SU-DHL-6 (cell line): ENCODE measurements at regions not wholly inside any gene's neighbourhood (a gene's known extent, or its start where the extent isn't known, plus 50 kb on each side); places are given as distances from the start of the nearest gene placed in this dataset.

Source experiments
- H2AFZ ChIP-seq: fragments of 200-600 bp; sonication (generic); 2 replicates; pipeline ENCODE4 v1.6.1; 2014; ENCODE audit warnings: low read depth, mild to moderate bottlenecking, moderate library complexity, mixed read lengths, antibody characterized with exemption, low read length; ENCODE audit not compliant: severe bottlenecking
- H3F3A ChIP-seq: fragments of 200-600 bp; shearing (Covaris generic); 2 replicates; pipeline ENCODE4 v1.6.0; 2016; ENCODE audit warnings: antibody characterized with exemption, mild to moderate bottlenecking; ENCODE audit not compliant: insufficient read depth
- H3K27ac ChIP-seq: fragments of 200-600 bp; sonication (generic); 2 replicates; pipeline ENCODE4 v1.5.1; 2016; ENCODE audit warnings: low read depth, mild to moderate bottlenecking, low read length, moderate library complexity, mixed read lengths
- H3K27me3 ChIP-seq: fragments of 200-600 bp; sonication (generic), shearing (Covaris generic); 2 replicates; pipeline ENCODE4 v1.6.0; 2014; ENCODE audit warnings: mild to moderate bottlenecking, low read length
- H3K36me3 ChIP-seq: fragments of 200-600 bp; sonication (generic); 2 replicates; pipeline ENCODE4 v1.6.1; 2014; ENCODE audit warnings: mild to moderate bottlenecking, low read length, mixed read lengths
- H3K4me2 ChIP-seq: fragments of 300-600, 200-600 bp; shearing (Covaris generic), sonication (generic); 2 replicates; pipeline ENCODE4 v1.6.0; 2014; ENCODE audit warnings: low read length, low read depth, mild to moderate bottlenecking; ENCODE audit not compliant: poor library complexity, severe bottlenecking
- H3K4me3 ChIP-seq: fragments of 200-600 bp; sonication (generic); 2 replicates; pipeline ENCODE4 v1.5.1; 2014; ENCODE audit warnings: antibody characterized with exemption, low read length, mild to moderate bottlenecking, mixed read lengths; ENCODE audit not compliant: insufficient read depth, poor library complexity, severe bottlenecking
- H3K79me2 ChIP-seq: fragments of 200-600 bp; sonication (generic); 2 replicates; pipeline ENCODE4 v1.6.1; 2014; ENCODE audit warnings: mild to moderate bottlenecking, low read length, moderate library complexity; ENCODE audit not compliant: insufficient read depth
- H3K9ac ChIP-seq: fragments of 200-600 bp; sonication (generic); 2 replicates; pipeline ENCODE4 v1.7.0; 2014; ENCODE audit warnings: mild to moderate bottlenecking, low read length
- H3K9me2 ChIP-seq: fragments of 200-600 bp; sonication (generic); replicated peaks from 2 replicates; pipeline ENCODE4 v1.6.1; 2014; ENCODE audit warnings: low read length; ENCODE audit not compliant: insufficient read depth
- H3K9me3 ChIP-seq: fragments of 200-600 bp; sonication (generic); 2 replicates; pipeline ENCODE4 v1.6.1; 2014; ENCODE audit warnings: low read length, mixed read lengths; ENCODE audit not compliant: insufficient read depth
- H4K20me1 ChIP-seq: fragments of 200-600 bp; sonication (generic); 2 replicates; pipeline ENCODE4 v1.6.1; 2014; ENCODE audit warnings: low read depth, mild to moderate bottlenecking, antibody characterized with exemption, low read length, moderate library complexity, mixed read lengths
- CTCF ChIP-seq: fragments of 200-600 bp; sonication (generic); IDR thresholded peaks from one replicate; pipeline ENCODE4 v1.5.1; 2017; ENCODE audit warnings: antibody characterized with exemption, mild to moderate bottlenecking, low read length, moderate library complexity; ENCODE audit not compliant: insufficient read depth, poor library complexity, severe bottlenecking
- EZH2phosphoT487 ChIP-seq: fragments of 200-600 bp; sonication (generic), shearing (Covaris generic); conservative IDR thresholded peaks from 2 replicates; pipeline ENCODE4 v1.6.1; 2018; ENCODE audit warnings: mild to moderate bottlenecking, antibody characterized with exemption, low read length, moderate library complexity, mixed read lengths

- Histone ChIP-seq H3K9ac (no peak overlapping the region), H3K9me3 (no peaks in the 10 kb centered on the region), H3K27me3 (no peaks in the 10 kb centered on the region), H4K20me1 (no peaks in the 10 kb centered on the region), H3K27ac (no peak overlapping the region), H3K4me2 (no peak overlapping the region), H3K36me3 (no peaks in the 10 kb centered on the region), H3K9me2 (no peaks in the 10 kb centered on the region), H3K4me3 (no peak overlapping the region), H3F3A (no peaks in the 10 kb centered on the region), H3K79me2 (no peaks in the 10 kb centered on the region), H2AFZ (no peak overlapping the region)
- TF ChIP-seq CTCF (no peak), EZH2phosphoT487 (no peak)
Observed at GRCh38 chr6:138596126-138596525, 96.8 kb upstream of the NHSL1 start.

GRCh38 chr6:138596591-138596990 lies 97.3 kb upstream of the NHSL1 start:
- no peaks in the 10 kb centered on the region for H3F3A ChIP-seq
- H3K36me3 ChIP-seq = no peaks in the 10 kb centered on the region

GRCh38 chr6:138597336-138597735 lies 98.0 kb upstream of the NHSL1 start:
- TF ChIP-seq EZH2phosphoT487 = no peak
- TF ChIP-seq CTCF = no peak

More at GRCh38 chr6:138596591-138596990, 97.3 kb upstream of the NHSL1 start:
- H3K9me3 ChIP-seq = no peaks in the 10 kb centered on the region
- no peaks in the 10 kb centered on the region for H3K9me2 ChIP-seq
- H3K79me2 ChIP-seq = no peaks in the 10 kb centered on the region
- H4K20me1 ChIP-seq = no peaks in the 10 kb centered on the region
- H3K4me3 ChIP-seq = no peak overlapping the region
- H3K27ac ChIP-seq = no peak overlapping the region
- no peak overlapping the region for H3K4me2 ChIP-seq
- H2AFZ ChIP-seq = no peak overlapping the region
- TF ChIP-seq CTCF (no peak), EZH2phosphoT487 (no peak)
- H3K9ac ChIP-seq = no peak overlapping the region
- H3K27me3 ChIP-seq = no peaks in the 10 kb centered on the region

More at GRCh38 chr6:138597336-138597735, 98.0 kb upstream of the NHSL1 start:
- no peak overlapping the region for H3K4me2 ChIP-seq
- no peaks in the 10 kb centered on the region for H3K27me3 ChIP-seq
- no peaks in the 10 kb centered on the region for H3K36me3 ChIP-seq
- H3K27ac ChIP-seq = no peak overlapping the region
- H3K9ac ChIP-seq = no peak overlapping the region
- no peaks in the 10 kb centered on the region for H3K9me3 ChIP-seq
- no peaks in the 10 kb centered on the region for H3K9me2 ChIP-seq
- no peaks in the 10 kb centered on the region for H3K79me2 ChIP-seq
- H3F3A ChIP-seq = no peaks in the 10 kb centered on the region
- no peaks in the 10 kb centered on the region for H4K20me1 ChIP-seq
- H3K4me3 ChIP-seq = no peak overlapping the region
- no peak overlapping the region for H2AFZ ChIP-seq
